HAP-1 (cell line): ENCODE measurements at regions not wholly inside any gene's neighbourhood (a gene's known extent, or its start where the extent isn't known, plus 50 kb on each side); places are given as distances from the start of the nearest gene placed in this dataset.
"Not testable (repeated sequence)": the region's sequence is repeated elsewhere in the genome, so short reads cannot be mapped to it uniquely, and the experiment has no call there.

Source experiments
- DNase-seq, 2 experiments: peaks; one replicate each; pipeline ENCODE4 v3.0.0-alpha.2; 2016 to 2020; ENCODE audit warnings: low spot score in 2 of 2
- H3K27me3 ChIP-seq: fragments of 250-450 bp; sonication (Bioruptor Pico); 2 replicates; pipeline ENCODE4 v1.5.1; 2020; ENCODE audit warnings: low read depth, mild to moderate bottlenecking, moderate library complexity
- H3K36me3 ChIP-seq: fragments of 250-450 bp; sonication (Bioruptor Pico); replicated peaks from 2 replicates; pipeline ENCODE4 v1.5.1; 2020; ENCODE audit warnings: mild to moderate bottlenecking
- H3K4me1 ChIP-seq: fragments of 250-450 bp; sonication (Bioruptor Pico); 2 replicates; pipeline ENCODE4 v1.5.1; 2020; ENCODE audit warnings: mild to moderate bottlenecking
- H3K4me3 ChIP-seq: fragments of 250-450 bp; sonication (Bioruptor Pico); 2 replicates; pipeline ENCODE4 v1.5.1; 2020; ENCODE audit warnings: mild to moderate bottlenecking, moderate library complexity
- H3K9me3 ChIP-seq: fragments of 250-450 bp; sonication (Bioruptor Pico); 2 replicates; pipeline ENCODE4 v1.5.1; 2020; ENCODE audit warnings: mild to moderate bottlenecking, moderate library complexity
- in situ Hi-C: fragments of 300-500 bp; cut with MboI; formaldehyde crosslinking; loops from 3 replicates; pipeline ENCODE4 v1.14.3; 2020; ENCODE audit warnings: low sequenced_read_pairs, inconsistent platforms, mixed read lengths

DNA sequence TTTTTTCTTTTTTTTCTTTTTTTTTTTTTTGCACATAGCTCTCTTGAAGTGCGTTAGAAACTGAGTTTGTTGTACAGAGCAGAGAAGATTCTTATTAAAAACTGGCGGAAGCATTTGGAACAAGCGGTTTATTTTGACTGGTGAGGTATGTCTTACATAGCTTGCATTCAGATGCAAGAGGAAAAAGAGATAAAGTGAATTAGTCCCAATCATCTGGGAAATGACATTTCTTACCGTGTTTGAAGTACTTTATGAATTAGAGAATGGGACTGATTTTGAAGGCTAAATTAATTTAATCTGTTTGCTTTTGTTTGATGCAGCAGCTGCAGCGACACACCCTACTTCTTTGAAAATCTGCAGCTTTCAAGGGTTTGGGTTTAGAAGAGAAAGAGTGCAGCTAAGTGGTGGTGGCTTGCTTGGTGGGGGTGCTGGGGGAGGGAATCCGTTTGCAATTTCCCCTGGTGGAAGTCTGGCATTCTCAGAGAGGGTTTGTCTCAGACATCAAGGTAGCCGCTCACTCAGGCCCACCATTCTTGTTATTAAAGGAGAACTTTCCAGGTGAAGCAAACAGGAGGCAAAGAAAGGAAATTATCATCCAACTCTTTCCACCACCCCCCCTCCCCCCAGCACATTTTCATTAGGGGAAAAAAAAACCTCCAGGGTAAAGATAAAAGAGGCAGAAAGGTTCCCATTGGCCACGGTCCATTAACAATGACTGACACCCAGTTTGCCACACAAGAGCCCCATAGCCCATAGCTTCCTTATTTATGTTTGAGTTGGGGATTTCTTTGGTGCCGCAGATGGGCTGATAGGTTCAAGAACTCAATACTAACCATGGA is 231.7 kb downstream of the SKIDA1 start:
- peak; percentile 50 for DNase-seq
- Histone ChIP-seq H3K4me3 (no peak overlapping the region), H3K9me3 (no peaks in the 10 kb centered on the region), H3K27me3 (no peaks in the 10 kb centered on the region), H3K36me3 (no peaks in the 10 kb centered on the region), H3K4me1 (peaks cover 50% of the 10 kb centered on the region)
- in situ Hi-C loops, result no loop called here

DNA sequence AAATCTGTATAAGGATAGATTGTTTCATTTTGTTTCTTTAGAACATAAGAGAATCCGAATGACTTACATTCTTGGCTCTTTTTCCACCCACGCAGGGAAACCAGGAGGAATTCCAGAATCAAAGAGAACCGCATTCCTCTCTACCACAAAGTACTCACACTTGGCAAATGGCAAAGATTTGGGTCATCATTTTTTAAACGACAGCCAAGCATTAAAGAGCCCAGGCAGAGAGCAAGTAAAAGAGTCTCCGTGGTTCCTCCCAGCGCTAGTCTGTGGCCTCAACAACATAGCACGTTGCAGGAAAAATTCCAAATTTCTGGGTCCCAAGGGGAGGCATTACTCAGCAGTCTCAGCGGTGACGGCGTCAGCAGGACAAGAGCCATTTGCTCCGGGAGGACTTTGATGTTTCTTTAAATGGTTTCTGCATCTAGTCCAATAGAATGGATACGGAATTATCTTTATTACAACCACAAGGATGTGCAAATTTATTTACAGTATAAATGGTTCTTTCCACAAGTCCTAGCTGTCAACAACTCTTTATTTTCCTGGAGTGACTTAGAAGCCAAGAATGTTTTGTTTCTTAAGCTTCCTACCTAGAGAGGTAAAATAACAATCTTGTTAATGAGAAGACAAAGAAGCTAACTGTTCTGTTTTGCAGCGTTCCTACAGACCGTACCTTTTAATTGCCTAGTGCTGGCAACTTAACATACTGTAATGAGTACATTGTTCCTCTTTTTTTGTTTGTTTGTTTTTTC is 232.5 kb downstream of the SKIDA1 start:
- 0 out of 2 replicates have a peak overlapping the region, but pooled peaks have one; percentile 0 for H3K4me3 ChIP-seq
- in situ Hi-C loops, result no loop called here
- DNase-seq, result peak; percentile 81 to 86

DNA sequence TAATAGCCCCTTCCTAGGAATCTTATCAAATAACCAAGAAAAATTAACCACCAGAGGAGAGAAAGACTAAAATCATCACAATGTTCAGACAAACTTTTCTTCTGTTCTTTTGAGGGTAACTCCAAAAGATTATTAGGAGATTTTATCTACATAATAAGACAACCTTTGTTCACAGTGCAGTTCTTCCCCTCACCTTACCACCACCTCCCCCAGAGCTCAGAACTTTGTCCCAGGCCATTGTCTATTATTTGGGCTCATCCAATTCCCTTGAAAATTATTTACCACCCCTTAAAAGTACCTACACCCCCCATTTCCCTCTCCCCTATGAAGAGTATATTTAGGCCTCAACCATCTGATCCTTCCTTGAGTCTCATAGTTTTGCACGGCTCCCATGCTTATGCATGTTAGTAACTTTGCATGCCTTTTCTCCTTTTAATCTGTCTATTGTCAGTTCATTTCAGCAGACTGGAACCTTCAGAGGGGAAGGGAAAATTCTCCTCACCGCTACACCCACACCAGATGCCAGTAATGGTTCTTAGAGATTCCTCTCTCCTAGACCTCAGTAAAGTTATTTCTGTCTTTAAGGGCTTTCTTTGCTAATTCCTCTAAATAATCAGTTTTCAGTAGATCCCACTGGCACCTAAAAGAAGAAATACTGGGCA is 234.9 kb downstream of the SKIDA1 start:
- H3K9me3 ChIP-seq, result no peaks in the 10 kb centered on the region
- peak; percentile 35 to 74 for DNase-seq
- peaks cover 34% of the 10 kb centered on the region for H3K4me1 ChIP-seq
- in situ Hi-C loops, result no loop called here
- H3K4me3 ChIP-seq, result no peak overlapping the region
- H3K27me3 ChIP-seq, result no peaks in the 10 kb centered on the region
- H3K36me3 ChIP-seq, result no peaks in the 10 kb centered on the region

More for the DNA sequence above, 232.5 kb downstream of the SKIDA1 start:
- Histone ChIP-seq H3K36me3 (no peaks in the 10 kb centered on the region), H3K27me3 (no peaks in the 10 kb centered on the region), H3K9me3 (no peaks in the 10 kb centered on the region), H3K4me1 (peaks cover 42% of the 10 kb centered on the region)

DNA sequence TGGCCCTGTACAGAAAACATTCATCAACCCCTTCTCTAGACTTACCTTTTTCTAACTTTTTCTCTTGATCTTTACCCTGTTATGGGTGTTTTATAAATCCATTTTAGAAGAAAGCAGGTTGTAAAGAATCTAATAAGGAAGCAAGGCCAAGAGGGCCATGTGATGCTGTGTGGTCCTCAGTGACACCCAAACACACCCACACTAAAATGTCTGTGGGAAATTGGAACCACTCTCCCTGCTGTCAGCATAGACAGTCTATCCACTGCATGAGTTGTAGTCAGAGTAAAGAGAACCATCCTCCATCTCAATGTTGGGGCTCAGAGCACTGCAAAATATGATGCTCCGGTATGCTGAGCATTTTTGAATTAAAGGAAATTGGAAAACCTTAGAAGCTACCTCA is 235.5 kb downstream of the SKIDA1 start:
- in situ Hi-C loops, result no loop called here

DNA sequence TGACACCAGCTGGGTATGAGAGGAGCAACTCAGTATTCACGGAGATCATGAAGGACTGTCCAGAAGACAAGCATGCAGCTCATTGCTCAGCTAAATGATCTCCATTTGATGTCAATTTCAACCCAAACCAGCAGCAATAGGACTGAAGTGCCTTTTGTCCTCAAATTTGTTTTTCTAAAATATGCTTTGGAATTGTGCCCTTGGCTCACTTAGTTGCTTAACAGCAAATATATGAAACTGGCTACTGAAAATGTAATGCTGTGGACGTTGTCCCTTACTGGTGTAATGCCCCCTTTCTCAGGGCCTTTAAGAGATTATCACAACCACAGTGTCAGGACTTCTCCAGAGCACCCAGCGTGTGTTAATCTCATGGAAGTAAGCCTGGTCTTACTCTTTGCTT is 236.2 kb downstream of the SKIDA1 start:
- no peaks in the 10 kb centered on the region for H3K36me3 ChIP-seq
- no peak for DNase-seq

More for the DNA sequence above, 235.5 kb downstream of the SKIDA1 start:
- no peak for DNase-seq
- H3K36me3 ChIP-seq, result no peaks in the 10 kb centered on the region
- no peak overlapping the region for H3K4me3 ChIP-seq
- H3K27me3 ChIP-seq, result no peaks in the 10 kb centered on the region
- no peaks in the 10 kb centered on the region for H3K9me3 ChIP-seq
- H3K4me1 ChIP-seq, result peaks cover 39% of the 10 kb centered on the region

DNA sequence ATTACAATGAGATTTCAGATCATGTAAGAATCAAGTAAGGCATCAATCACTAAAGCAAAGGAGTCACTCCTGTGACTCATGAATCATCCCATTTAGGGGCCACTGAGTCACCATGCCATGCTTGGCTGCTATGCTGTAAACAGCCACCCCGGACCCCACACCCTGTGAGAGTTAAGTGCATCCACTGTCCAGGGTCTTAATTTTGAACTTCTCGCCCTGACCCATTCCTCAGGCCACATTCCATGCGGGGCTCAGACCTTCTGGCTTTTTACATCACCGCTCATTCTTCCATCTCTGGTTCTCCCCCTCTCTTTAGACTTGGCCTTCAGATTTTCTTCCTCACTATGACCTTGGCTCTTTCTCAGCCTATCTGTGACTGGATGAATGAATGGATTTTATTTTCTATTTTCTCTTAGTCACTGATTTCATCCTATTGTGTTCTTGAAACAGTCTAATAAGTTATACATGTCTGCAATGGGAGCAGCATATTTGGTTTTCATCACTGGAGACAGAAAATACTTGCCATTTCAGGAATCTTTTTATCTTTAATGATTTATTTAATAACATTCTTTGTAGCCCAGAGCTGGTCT is 239.6 kb downstream of the SKIDA1 start:
- H3K4me3 ChIP-seq, result no peak overlapping the region
- H3K4me1 ChIP-seq, result peaks cover 43% of the 10 kb centered on the region
- in situ Hi-C loops, result no loop called here
- no peaks in the 10 kb centered on the region for H3K36me3 ChIP-seq
- H3K27me3 ChIP-seq, result no peaks in the 10 kb centered on the region
- H3K9me3 ChIP-seq, result no peaks in the 10 kb centered on the region
- no peak for DNase-seq

More for the DNA sequence above, 236.2 kb downstream of the SKIDA1 start:
- H3K4me1 ChIP-seq, result peaks cover 44% of the 10 kb centered on the region
- H3K4me3 ChIP-seq, result no peak overlapping the region
- in situ Hi-C loops, result no loop called here
- no peaks in the 10 kb centered on the region for H3K9me3 ChIP-seq
- no peaks in the 10 kb centered on the region for H3K27me3 ChIP-seq

DNA sequence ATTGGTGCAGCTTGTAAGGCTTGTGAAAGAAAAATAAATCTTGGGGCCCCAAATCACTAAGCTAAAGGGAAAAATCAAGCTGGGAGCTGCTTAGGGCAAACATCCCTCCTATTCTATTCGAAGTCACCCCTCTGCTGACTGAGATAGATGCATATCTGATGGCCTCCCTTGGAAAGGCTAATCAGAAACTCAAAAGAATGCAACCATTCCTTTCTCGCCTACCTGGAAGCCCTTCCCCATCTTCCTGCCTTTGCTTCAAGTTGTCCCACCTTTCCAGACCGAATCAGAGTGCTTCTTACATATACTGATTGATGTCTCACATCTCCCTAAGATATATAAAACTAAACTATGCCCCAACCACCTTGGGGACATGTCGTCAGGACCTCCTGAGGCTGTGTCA is 240.3 kb downstream of the SKIDA1 start:
- H3K9me3 ChIP-seq, result no peaks in the 10 kb centered on the region
- peaks cover 37% of the 10 kb centered on the region for H3K4me1 ChIP-seq
- no peak overlapping the region for H3K4me3 ChIP-seq
- in situ Hi-C loops, result no loop called here
- H3K36me3 ChIP-seq, result no peaks in the 10 kb centered on the region
- DNase-seq, result no peak
- H3K27me3 ChIP-seq, result no peaks in the 10 kb centered on the region

DNA sequence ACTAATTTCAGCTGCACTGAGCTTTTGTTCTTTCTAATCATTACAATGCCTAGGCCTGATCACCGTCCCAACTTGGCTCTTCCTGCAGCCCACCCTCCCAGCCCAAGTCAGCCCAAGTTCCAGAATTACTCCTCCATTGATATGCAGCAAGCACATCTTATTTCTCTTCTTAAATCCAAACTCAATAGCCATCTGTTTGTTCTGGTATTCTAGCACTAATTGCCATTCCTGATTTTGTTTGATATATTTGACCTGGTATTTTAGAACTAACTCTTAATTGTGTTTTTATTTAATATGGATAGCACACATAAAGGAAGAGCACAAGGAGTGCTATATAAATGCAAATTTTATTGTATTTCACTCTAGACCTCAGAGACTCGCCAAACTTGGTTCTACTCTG is 241.2 kb downstream of the SKIDA1 start:
- Histone ChIP-seq H3K4me3 (no peak overlapping the region), H3K4me1 (peaks cover 36% of the 10 kb centered on the region), H3K27me3 (no peaks in the 10 kb centered on the region), H3K9me3 (no peaks in the 10 kb centered on the region), H3K36me3 (no peaks in the 10 kb centered on the region)
- peak; percentile 34 to 93 for DNase-seq
- in situ Hi-C loops, result no loop called here

DNA sequence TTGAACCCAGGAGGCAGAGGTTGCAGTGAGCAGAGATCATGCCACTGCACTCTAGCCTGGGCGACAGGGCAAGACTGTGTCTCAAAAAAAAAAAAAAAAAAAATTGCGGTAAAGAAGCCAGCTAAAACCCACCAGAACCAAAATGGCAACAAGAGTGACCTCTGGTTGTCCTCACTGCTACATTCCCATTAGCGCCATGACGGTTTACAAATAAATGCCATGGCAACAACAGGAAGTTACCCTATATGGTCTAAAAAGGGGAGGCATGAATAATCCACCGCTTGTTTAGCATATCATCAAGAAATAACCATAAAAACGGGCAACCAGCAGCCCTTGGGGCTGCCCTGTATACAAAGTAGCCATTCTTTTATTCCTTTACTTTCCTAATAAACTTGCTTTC is 242.4 kb downstream of the SKIDA1 start:
- in situ Hi-C loops, result not testable (repeated sequence)

DNA sequence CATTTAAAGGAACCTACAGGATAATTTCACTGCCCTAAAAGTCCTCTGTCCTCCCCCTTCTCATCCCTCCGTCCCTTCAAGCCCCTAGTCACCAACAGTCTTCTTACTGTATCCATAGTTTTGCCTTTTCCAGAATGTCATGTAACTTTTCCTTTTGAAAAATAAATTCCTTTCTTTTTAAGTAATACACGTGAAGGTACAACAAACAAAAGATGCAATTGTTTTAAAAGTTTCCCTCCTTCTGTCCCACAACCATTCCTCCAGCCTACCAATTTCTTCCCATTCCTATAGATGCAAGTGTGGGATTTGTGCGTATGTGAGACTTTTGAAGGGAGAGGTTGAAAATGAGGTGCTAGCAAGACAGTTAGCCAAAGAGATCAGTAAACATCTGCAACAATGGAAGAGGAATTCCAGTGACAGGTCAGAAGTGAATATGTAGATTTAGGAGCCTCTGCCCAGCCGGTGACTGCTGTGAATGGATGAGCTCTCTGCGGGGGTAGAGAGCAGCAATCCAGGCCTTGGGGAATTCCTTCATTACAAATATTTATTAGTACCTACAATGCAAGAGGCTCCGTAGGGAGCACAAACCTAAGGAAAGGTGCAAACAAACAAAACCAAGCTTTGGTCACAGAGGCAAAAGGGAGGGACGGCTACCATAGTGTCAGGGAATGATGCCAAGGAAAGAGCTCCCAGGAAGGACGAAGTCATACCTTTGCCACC is 243.6 kb downstream of the SKIDA1 start:
- DNase-seq, result peak; percentile 54 to 57
- Histone ChIP-seq H3K36me3 (no peaks in the 10 kb centered on the region), H3K4me1 (peaks cover 39% of the 10 kb centered on the region), H3K4me3 (no peak overlapping the region), H3K27me3 (no peaks in the 10 kb centered on the region), H3K9me3 (no peaks in the 10 kb centered on the region)
- in situ Hi-C loops, result no loop called here

More for the DNA sequence above, 242.4 kb downstream of the SKIDA1 start:
- H3K27me3 ChIP-seq, H3K9me3 ChIP-seq, H3K4me3 ChIP-seq, DNase-seq, H3K36me3 ChIP-seq: not testable (repeated sequence)
- H3K4me1 ChIP-seq, result peaks cover 39% of the 10 kb centered on the region

DNA sequence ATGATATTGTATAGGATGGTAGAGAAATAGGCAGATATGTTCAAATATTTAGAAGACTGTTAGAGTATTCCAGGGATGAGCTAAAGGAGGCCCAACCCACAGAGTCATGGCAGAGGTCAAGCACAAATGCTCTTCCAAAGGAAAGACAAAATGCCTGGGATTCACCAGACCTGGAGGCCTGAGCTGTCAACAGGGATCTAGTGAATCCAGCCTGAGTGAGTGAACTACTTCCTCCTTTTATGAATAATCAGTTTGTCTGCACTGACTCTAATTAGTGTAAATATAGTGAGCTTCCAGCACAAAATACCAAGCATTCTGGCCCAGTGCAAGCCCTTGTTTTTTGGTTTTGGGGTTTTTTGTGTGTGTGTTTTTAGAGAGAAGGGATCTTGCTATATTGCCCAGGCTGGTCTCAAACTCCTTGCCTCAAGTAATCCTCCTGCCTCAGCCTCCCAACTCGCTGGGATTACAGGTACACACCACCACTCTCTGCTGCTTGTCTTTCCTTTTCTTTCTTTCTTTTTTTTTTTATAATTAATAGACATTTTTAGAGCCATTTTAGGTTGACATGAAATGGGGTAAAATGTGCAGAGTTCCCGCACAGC is 244.4 kb downstream of the SKIDA1 start:
- no peaks in the 10 kb centered on the region for H3K27me3 ChIP-seq
- H3K4me3 ChIP-seq, result no peak overlapping the region
- H3K36me3 ChIP-seq, result no peaks in the 10 kb centered on the region
- in situ Hi-C loops, result no loop called here
- peaks cover 39% of the 10 kb centered on the region for H3K4me1 ChIP-seq
- H3K9me3 ChIP-seq, result no peaks in the 10 kb centered on the region
- DNase-seq, result no peak

DNA sequence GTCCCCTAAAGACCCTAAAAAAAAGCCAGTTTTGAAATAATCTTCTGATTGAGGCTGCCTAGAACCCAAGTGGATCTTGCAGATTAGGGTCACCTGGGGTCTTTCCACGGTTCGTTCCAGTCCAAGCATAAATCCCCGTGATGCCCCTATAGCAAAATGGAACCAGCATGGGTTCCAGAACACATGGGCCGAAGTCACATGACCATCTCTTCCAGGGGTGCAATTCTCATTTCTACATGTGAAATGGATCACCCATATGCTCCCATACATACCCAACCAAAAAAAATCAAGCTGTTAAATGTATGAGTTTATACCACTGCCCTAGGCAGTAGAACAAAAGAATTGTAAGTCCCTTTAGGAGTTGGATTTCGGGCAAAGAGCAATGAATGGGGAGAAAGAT is 245.4 kb downstream of the SKIDA1 start:
- Histone ChIP-seq H3K4me1 (peaks cover 34% of the 10 kb centered on the region), H3K36me3 (no peaks in the 10 kb centered on the region)
- in situ Hi-C loops, result no loop called here

DNA sequence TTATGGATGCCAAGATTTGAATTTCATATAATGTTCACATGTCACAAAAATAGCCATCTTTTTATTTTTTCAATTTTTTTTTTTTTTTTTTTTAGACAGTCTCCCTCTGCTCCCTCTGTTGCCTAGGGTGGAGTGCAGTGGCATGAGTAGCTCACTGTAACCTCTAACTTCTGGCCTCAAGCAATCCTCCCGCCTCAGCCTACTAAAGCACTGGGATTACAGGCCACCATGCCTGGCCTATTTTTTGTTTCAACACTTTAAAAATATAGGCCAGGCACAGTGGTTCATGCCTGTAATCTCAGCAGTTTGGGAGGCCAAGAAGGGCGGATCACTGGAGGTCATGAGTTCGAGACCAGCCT is 246.3 kb downstream of the SKIDA1 start:
- Histone ChIP-seq H3K27me3 (no peaks in the 10 kb centered on the region), H3K36me3 (no peaks in the 10 kb centered on the region), H3K9me3 (no peaks in the 10 kb centered on the region), H3K4me3 (no peak overlapping the region), H3K4me1 (peaks cover 26% of the 10 kb centered on the region)
- in situ Hi-C loops, result loop anchor here (10.0 kb wide), 3 partner anchors 206 to 666 kb away; no protein-coding TSS in a partner anchor
- DNase-seq, result no peak

More for the DNA sequence above, 245.4 kb downstream of the SKIDA1 start:
- Histone ChIP-seq H3K4me3 (no peak overlapping the region), H3K9me3 (no peaks in the 10 kb centered on the region), H3K27me3 (no peaks in the 10 kb centered on the region)
- no peak for DNase-seq
